Umbilical cord (tissue), 1 donor: ENCODE measurements at regions not wholly inside any gene's neighbourhood (a gene's known extent, or its start where the extent isn't known, plus 50 kb on each side); places are given as distances from the start of the nearest gene placed in this dataset.

Experiments used
- DNase-seq: peaks from one replicate; pipeline ENCODE4 v3.0.0-alpha.2; 2015; ENCODE audit warnings: low spot score

GRCh38 chr2:76268902-76269620 is 558.3 kb upstream of the GCFC2 start:
- DNase-seq, result peak; percentile 55

- DNase-seq, result peak; percentile 47
Measured at GRCh38 chr2:76268484-76268883, 557.8 kb upstream of the GCFC2 start.

GRCh38 chr2:76257802-76258201 is 547.1 kb upstream of the GCFC2 start:
- DNase-seq, result no peak

GRCh38 chr2:76256458-76257088 is 545.9 kb upstream of the GCFC2 start:
- no peak for DNase-seq

- DNase-seq, result no peak
Measured at GRCh38 chr2:76252704-76253103, 542.0 kb upstream of the GCFC2 start.

- DNase-seq, result no peak
Measured at GRCh38 chr2:76251342-76251741, 540.6 kb upstream of the GCFC2 start.

GRCh38 chr2:76247006-76247405 is 536.3 kb upstream of the GCFC2 start:
- no peak for DNase-seq

- peak; percentile 22 for DNase-seq
Measured at GRCh38 chr2:76211991-76212985, 501.6 kb upstream of the GCFC2 start.

- peak; percentile 38 for DNase-seq
Measured at GRCh38 chr2:76210551-76210950, 499.8 kb upstream of the GCFC2 start.

GRCh38 chr2:76204048-76204447 is 493.3 kb upstream of the GCFC2 start:
- no peak for DNase-seq

- no peak for DNase-seq
Measured at GRCh38 chr2:76202866-76203265, 492.2 kb upstream of the GCFC2 start.

GRCh38 chr2:76197842-76198448 is 487.2 kb upstream of the GCFC2 start:
- peak; percentile 67 for DNase-seq

GRCh38 chr2:76197428-76197827 is 486.7 kb upstream of the GCFC2 start:
- DNase-seq, result no peak

- DNase-seq, result no peak
Measured at GRCh38 chr2:76194031-76194775, 483.5 kb upstream of the GCFC2 start.

GRCh38 chr2:76193089-76193488 is 482.4 kb upstream of the GCFC2 start:
- DNase-seq, result no peak

- DNase-seq, result no peak
Measured at GRCh38 chr2:76188334-76189008, 477.8 kb upstream of the GCFC2 start.

GRCh38 chr2:76187415-76187814 is 476.7 kb upstream of the GCFC2 start:
- DNase-seq, result no peak

GRCh38 chr2:76180676-76181075 is 470.0 kb upstream of the GCFC2 start:
- no peak for DNase-seq

GRCh38 chr2:76178610-76179009 is 467.9 kb upstream of the GCFC2 start:
- no peak for DNase-seq

GRCh38 chr2:76175295-76175694 is 464.6 kb upstream of the GCFC2 start:
- DNase-seq, result no peak
